22Rv1 (cell line): ENCODE measurements at regions not wholly inside any gene's neighbourhood (a gene's known extent, or its start where the extent isn't known, plus 50 kb on each side); places are given as distances from the start of the nearest gene placed in this dataset.

Experiments used
- H3K27ac ChIP-seq: fragments of 450-650 bp; 2 replicates; pipeline ENCODE4 v1.5.1; 2017
- ZFX ChIP-seq: fragments of 450-650 bp; IDR thresholded peaks from 2 replicates; pipeline ENCODE4 v1.6.1; 2017; ENCODE audit warnings: antibody characterized with exemption, borderline replicate concordance
- TF ChIP-seq, protein P1 (sequence below): fragments of 450-650 bp; IDR thresholded peaks from 2 replicates; pipeline ENCODE4 v1.5.1; 2017; ENCODE audit warnings: mild to moderate bottlenecking

DNA sequence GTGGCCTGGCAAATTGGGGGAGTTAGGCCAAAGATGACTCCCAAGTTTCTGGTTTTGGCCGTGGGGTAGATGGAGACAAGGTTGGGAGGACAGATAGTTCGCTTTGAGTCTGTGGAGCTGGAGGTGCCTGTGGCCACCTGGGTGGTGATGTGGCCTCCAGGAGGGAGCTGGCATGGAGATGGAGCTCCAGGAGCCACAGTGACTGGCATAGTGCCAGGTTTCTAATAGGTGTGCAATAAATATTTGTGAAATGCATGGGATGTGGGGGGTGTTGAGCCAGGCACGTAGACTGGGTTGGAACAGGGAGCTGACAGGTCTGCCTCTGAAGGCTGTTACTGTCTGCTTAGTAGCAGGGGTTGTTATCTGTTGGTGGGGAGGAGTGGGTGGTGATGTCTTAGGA lies 102.7 kb downstream of the PAX1 start:
- no peak overlapping the region for H3K27ac ChIP-seq
- TF ChIP-seq, protein P1, sequence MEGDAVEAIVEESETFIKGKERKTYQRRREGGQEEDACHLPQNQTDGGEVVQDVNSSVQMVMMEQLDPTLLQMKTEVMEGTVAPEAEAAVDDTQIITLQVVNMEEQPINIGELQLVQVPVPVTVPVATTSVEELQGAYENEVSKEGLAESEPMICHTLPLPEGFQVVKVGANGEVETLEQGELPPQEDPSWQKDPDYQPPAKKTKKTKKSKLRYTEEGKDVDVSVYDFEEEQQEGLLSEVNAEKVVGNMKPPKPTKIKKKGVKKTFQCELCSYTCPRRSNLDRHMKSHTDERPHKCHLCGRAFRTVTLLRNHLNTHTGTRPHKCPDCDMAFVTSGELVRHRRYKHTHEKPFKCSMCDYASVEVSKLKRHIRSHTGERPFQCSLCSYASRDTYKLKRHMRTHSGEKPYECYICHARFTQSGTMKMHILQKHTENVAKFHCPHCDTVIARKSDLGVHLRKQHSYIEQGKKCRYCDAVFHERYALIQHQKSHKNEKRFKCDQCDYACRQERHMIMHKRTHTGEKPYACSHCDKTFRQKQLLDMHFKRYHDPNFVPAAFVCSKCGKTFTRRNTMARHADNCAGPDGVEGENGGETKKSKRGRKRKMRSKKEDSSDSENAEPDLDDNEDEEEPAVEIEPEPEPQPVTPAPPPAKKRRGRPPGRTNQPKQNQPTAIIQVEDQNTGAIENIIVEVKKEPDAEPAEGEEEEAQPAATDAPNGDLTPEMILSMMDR = no peak
- no peak for TF ChIP-seq ZFX

DNA sequence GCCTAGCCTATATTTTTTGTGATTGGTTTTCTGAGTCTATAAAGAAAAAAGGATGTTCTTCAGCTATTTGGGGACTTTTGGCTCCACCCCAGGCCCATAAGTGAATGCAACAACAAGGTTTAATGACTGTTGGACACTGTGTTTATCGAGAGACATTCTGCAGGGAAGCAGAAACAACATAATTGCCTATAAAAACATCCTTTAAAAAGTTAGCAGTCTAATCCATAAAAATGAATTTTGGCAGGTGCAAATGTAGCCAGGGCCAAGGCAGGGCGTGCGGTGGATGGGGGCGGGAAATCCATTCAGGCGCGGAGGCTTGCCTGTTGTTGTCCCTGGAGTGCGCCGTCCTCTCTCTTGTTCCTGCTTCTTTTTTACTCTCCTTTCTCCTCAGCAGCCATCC lies 99.3 kb downstream of the PAX1 start:
- no peak overlapping the region for H3K27ac ChIP-seq
- TF ChIP-seq, protein P1 = no peak
- no peak for TF ChIP-seq ZFX

DNA sequence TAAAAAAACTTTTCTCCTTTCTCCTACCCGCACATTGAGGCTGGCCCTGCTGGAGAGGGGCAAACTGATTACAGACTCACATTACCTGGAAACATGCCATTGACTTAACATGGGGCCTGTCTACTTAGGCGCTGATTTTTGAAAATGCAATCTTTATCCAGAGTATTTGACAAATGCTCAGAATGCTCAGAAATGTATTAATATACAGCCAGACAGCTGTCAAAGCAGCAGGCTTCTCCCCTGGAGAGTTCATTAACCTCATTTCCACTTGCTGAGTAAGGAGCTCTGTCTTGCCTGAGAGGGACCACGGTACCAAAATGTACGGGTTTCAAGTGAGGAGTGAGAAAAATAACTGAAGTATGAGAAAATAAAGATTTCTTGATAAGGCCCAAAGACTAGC lies 95.7 kb downstream of the PAX1 start:
- no peak overlapping the region for H3K27ac ChIP-seq
- TF ChIP-seq ZFX = no peak
- TF ChIP-seq, protein P1 = no peak

DNA sequence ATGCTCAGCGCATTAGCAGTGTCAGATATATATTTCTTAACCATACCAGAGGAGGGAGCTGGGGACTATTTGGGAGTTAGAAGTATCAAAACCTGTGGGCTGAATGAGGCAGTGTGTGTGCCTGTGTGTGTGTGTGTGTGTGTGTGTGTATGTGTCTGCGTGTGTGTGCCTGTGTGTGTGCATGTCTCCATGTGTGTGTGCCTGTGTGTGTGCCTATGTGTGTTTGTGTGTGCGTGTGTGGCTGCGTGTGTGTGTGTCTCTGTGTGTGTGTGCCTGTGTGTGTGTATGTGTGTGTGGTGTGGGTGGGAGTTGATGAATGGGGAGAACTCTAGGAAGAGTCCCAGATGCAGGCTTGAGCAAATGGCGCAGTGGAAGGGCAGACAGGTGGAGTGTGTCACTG lies 92.9 kb downstream of the PAX1 start:
- no peak for TF ChIP-seq ZFX
- TF ChIP-seq, protein P1 = no peak
- no peak overlapping the region for H3K27ac ChIP-seq

DNA sequence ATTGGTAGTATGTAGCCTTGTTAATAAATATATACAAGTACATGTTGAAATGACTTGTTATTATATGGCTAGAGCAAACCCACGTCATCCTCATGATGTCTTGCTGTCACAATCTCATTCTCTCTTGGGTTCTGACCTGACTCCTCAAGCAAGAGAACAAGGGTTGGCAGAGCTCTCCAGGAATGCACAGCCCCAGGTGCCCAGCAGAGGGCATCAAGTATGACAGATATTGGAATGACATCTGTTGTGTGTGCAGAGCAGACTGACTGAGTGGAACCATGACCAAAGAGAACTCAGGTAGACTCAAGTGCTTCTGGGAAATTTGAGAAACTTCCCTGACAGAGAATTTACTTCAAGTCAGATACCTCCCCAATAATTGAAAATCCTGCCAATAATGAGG lies 90.6 kb downstream of the PAX1 start:
- TF ChIP-seq, protein P1 = peak; percentile 67
- no peak for TF ChIP-seq ZFX
- no peak overlapping the region for H3K27ac ChIP-seq

DNA sequence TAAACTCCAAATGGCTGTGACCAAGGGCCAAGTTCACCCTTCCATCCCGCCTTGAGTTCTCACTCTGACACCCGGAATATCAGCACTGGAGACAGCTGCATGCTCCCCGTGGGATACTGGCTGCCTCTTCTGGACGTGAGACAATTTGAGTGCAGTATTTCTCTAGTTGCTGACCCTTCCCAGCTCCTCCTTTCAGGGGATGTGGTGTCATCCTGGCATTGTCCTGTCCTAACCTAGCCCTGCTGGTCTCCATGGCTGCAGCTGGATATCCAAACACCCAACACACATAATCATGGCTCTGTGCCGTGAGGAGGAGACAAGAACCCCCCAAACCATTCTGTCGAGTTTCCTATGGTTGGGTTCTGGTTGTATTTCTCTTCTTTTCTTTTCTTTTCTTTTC lies 82.6 kb downstream of the PAX1 start:
- TF ChIP-seq, protein P1 = no peak
- TF ChIP-seq ZFX = no peak
- H3K27ac ChIP-seq = no peak overlapping the region

DNA sequence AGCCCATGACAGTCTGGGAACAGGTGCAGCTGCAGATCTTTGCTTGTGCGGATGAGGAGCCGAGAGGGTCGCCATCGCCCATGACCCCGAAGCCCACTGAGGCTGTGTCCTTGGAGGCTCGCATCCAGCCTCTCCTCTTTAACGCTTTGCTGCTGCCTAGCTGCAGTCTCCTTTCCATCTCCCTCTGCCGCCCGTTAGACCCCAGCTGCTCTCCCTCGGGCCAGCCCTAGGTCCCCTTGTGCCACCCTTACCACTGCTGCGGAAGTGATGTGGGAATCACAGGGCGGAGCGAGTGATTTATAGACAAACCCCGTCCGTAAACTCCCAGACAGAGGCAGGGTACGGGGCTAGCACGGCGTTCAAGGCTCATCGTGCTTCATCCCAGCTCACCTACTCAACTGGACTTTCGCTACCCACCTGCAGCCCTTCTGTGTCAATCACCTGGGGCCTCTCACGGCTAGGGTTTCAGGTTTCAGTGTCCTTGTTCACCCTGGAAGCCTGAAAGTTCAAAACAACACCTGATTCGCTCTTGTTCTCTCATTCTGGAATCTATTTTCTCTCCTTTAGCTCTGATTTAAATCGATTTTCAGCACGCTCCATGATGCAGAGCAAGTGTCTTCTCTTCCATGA lies 76.1 kb downstream of the PAX1 start:
- no peak overlapping the region for H3K27ac ChIP-seq
- TF ChIP-seq, protein P1 = no peak
- TF ChIP-seq ZFX = no peak
